GM12878 (cell line): ENCODE measurements at regions not wholly inside any gene's neighbourhood (a gene's known extent, or its start where the extent isn't known, plus 50 kb on each side); places are given as distances from the start of the nearest gene placed in this dataset.

Experiments
- ATAC-seq: fragments of 200-7000 bp; cut with Tn5 transposase; 3 replicates; pipeline ENCODE4 v1.9.1; 2020; ENCODE audit warnings: mild to moderate bottlenecking, moderate library complexity
- BruUV-seq: library from RNA; stranded (reverse); fragments of 400-500 nt; replicated peaks from 2 replicates; lab custom pipeline; 2021; lab: Mats Ljungman, UMichigan
- CTCF ChIA-PET: fragments of 300-600 bp; sonication (Branson Sonifier 250); formaldehyde crosslinking; extraction: SDS; loops from one replicate; lab custom pipeline; 2021; ENCODE audit warnings: inconsistent platforms; lab: Yijun Ruan, JAX
- POLR2A ChIA-PET: fragments of 350-600 bp; formaldehyde crosslinking; extraction: SDS; loops from one replicate; lab custom pipeline; 2021; ENCODE audit warnings: inconsistent platforms; lab: Charles Lee
- RAD21 ChIA-PET: fragments of 300-600 bp; sonication (Branson Sonifier 250); formaldehyde crosslinking; loops from one replicate; lab custom pipeline; 2023; ENCODE audit warnings: antibody characterized with exemption; ENCODE audit not compliant: unreplicated experiment; lab: Charles Lee
- SMC1A ChIA-PET: fragments of 300-600 bp; sonication (Branson Sonifier 250); formaldehyde crosslinking; loops from one replicate; lab custom pipeline; 2023; ENCODE audit not compliant: unreplicated experiment, uncharacterized antibody; lab: Charles Lee
- DNase-seq: peaks from one replicate; pipeline ENCODE4 v3.0.0-alpha.2; 2011; ENCODE audit warnings: low read depth, low spot score
- FAIRE-seq: peaks from 3 replicates; lab custom pipeline; 2011; peaks lifted over from hg19 to GRCh38; lab: Jason Lieb, UNC
- H2AFZ ChIP-seq: 2 replicates; pipeline ENCODE4 v1.6.0; 2011; ENCODE audit warnings: low read depth, low read length, control low read depth; ENCODE audit not compliant: control insufficient read depth
- H3K27ac ChIP-seq: 2 replicates; pipeline ENCODE4 v1.5.1; 2011; ENCODE audit warnings: control low read depth; ENCODE audit not compliant: control insufficient read depth, insufficient read depth
- H3K27me3 ChIP-seq, 2 experiments: replicated peaks in 1 of 2; 2 replicates each; pipeline versions ENCODE4 v1.6.0 to v1.6.1; 2011; ENCODE audit warnings: low read length in 1 of 2; ENCODE audit not compliant: control insufficient read depth in 2 of 2, insufficient read depth in 2 of 2
- H3K36me3 ChIP-seq, 2 experiments: 2 replicates each; pipeline ENCODE4 v1.5.1; 2011; ENCODE audit warnings: low read length in 1 of 2; ENCODE audit not compliant: control insufficient read depth in 2 of 2, insufficient read depth in 2 of 2
- H3K4me1 ChIP-seq: 2 replicates; pipeline ENCODE4 v1.6.1; 2011; ENCODE audit warnings: mild to moderate bottlenecking, low read length, moderate library complexity, mixed read lengths; ENCODE audit not compliant: control insufficient read depth, insufficient read depth
- H3K4me2 ChIP-seq: 2 replicates; pipeline ENCODE4 v1.6.0; 2011; ENCODE audit warnings: control low read depth; ENCODE audit not compliant: control insufficient read depth, insufficient read depth
- H3K4me3 ChIP-seq: fragments of 200-600 bp; sonication (generic); 2 replicates; pipeline ENCODE4 v1.5.1; 2016
- H3K79me2 ChIP-seq: 2 replicates; pipeline ENCODE4 v1.6.0; 2011; ENCODE audit warnings: low read length; ENCODE audit not compliant: control insufficient read depth, insufficient read depth
- H3K9ac ChIP-seq: 2 replicates; pipeline ENCODE4 v1.8.0; 2011; ENCODE audit warnings: low read length, control low read depth, mixed read lengths; ENCODE audit not compliant: control insufficient read depth, insufficient read depth
- H3K9me3 ChIP-seq: replicated peaks from 3 replicates; pipeline ENCODE4 v1.5.1; 2011; ENCODE audit warnings: mild to moderate bottlenecking, low read length; ENCODE audit not compliant: control insufficient read depth, insufficient read depth
- H4K20me1 ChIP-seq: 2 replicates; pipeline ENCODE4 v1.6.0; 2011; ENCODE audit not compliant: control insufficient read depth, insufficient read depth
- HCFC1 ChIP-seq: fragments of 150-350 bp; IDR thresholded peaks from 2 replicates; pipeline ENCODE4 v1.6.1; 2014; ENCODE audit warnings: low read length
- HDAC6 ChIP-seq: fragments of 200-600 bp; sonication (generic); IDR thresholded peaks from one replicate; pipeline ENCODE4 v1.8.0; 2017; ENCODE audit warnings: antibody characterized with exemption; ENCODE audit not compliant: unreplicated experiment
- SMAD5 ChIP-seq: IDR thresholded peaks from 2 replicates; pipeline ENCODE4 v1.6.1; 2016; ENCODE audit warnings: antibody characterized with exemption, low read depth
- TCF3 ChIP-seq: IDR thresholded peaks from 2 replicates; pipeline ENCODE4 v1.6.1; 2012; ENCODE audit warnings: low read depth, mild to moderate bottlenecking, low read length, borderline replicate concordance; ENCODE audit not compliant: insufficient read depth
- WGBS: methylation state at CpG from one replicate; pipeline ENCODE4 v1.1.6; 2016; ENCODE audit warnings: low lambda C conversion rate; ENCODE audit not compliant: insufficient replicate concordance, insufficient coverage; ENCODE audit errors: missing lambda C conversion rate; 5-methylcytosine and 5-hydroxymethylcytosine counted together
- in situ Hi-C: fragments of 300-500 bp; cut with MboI; formaldehyde crosslinking; loops from 9 replicates; pipeline ENCODE4 v1.14.3; 2018; ENCODE audit warnings: mixed read lengths
- intact Hi-C: fragments of 100-400 bp; cut with micrococcal nuclease; formaldehyde crosslinking; loops from one replicate; pipeline ENCODE4 v1.14.2; 2022; ENCODE audit not compliant: unreplicated experiment

DNA sequence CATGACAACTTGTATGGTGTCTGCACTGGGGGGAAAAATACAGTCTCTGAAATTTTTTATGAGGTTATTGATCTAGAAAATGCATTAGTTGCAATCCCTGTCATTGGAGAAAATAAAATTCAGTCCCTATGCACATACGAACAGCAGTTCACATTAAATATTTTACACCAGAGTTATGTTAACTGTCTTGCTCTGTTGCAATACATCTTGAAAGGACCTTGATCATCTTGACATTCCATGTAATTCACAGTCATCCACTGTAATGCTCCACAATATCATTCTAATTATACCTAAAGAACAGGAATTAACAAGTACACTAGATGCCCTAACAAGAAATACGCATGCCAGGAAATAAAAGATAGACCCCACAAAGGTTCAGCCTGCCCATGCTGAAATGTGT lies 934.6 kb upstream of the PCDH10 start:
- Histone ChIP-seq H3K4me2 (no peak overlapping the region), H3K9me3 (no peaks in the 10 kb centered on the region), H2AFZ (no peak overlapping the region), H3K36me3 (no peaks in the 10 kb centered on the region), H3K79me2 (no peaks in the 10 kb centered on the region), H3K9ac (no peak overlapping the region), H3K4me1 (no peaks in the 10 kb centered on the region), H3K4me3 (no peak overlapping the region), H4K20me1 (no peaks in the 10 kb centered on the region), H3K27ac (no peak overlapping the region), H3K27me3 (no peaks in the 10 kb centered on the region)
- no peak for TF ChIP-seq HDAC6
- BruUV-seq, result no TSS peak
- ChIA-PET SMC1A (no interaction called here), POLR2A (no interaction called here), CTCF (no interaction called here), RAD21 (no interaction called here)
- ATAC-seq (no peak), FAIRE-seq (no peak), DNase-seq (no peak)
- WGBS, result 69% methylated on average over 2 of the region's 2 CpGs
- intact Hi-C loops, result no loop called here
- in situ Hi-C loops, result no loop called here

DNA sequence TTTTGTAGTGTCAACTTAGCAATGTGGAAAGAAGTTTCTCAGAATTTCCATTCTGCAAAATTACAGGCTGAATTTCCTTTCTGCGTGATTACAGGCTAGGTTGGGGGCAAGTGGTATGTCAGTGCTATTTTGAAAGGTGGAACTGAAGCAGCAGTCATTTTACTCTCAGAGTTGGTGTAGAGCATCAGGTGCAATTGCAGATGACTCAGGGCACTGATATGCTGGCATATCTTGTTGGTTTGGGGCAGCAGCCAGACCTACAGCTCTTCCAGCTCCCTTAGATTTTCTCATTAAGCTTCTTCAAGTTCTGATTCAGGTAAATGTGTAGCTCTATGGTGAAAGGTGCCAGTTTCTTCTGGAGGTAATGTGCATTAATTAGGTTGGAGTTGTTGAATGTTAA lies 930.7 kb upstream of the PCDH10 start:
- Histone ChIP-seq H4K20me1 (no peaks in the 10 kb centered on the region), H3K36me3 (no peaks in the 10 kb centered on the region), H3K4me2 (no peak overlapping the region), H3K9ac (no peak overlapping the region), H3K27me3 (no peaks in the 10 kb centered on the region), H2AFZ (no peak overlapping the region), H3K79me2 (no peaks in the 10 kb centered on the region), H3K9me3 (no peaks in the 10 kb centered on the region), H3K4me3 (no peak overlapping the region), H3K4me1 (no peaks in the 10 kb centered on the region), H3K27ac (no peak overlapping the region)
- ChIA-PET SMC1A (no interaction called here), POLR2A (no interaction called here), CTCF (no interaction called here), RAD21 (no interaction called here)
- 5% methylated on average over 1 of the region's 1 CpG for WGBS
- in situ Hi-C loops (no loop called here), intact Hi-C loops (no loop called here)
- BruUV-seq, result no TSS peak
- ATAC-seq (no peak), DNase-seq (no peak), FAIRE-seq (no peak)
- TF ChIP-seq TCF3 (no peak), HCFC1 (no peak), SMAD5 (no peak)
